Spleen (tissue), 11 donors: ENCODE measurements at regions not wholly inside any gene's neighbourhood (a gene's known extent, or its start where the extent isn't known, plus 50 kb on each side); places are given as distances from the start of the nearest gene placed in this dataset.

Source experiments
- DNase-seq: peaks from one replicate; pipeline ENCODE4 v3.0.0-alpha.2; 2020
- H3K27ac ChIP-seq, 8 donors: fragments of 200-600 bp; sonication (generic) in 7 of 8; 1 replicate in 4 of 8; 2 replicates in 4 of 8; pipeline versions ENCODE4 v1.5.0 to v1.8.0; 2016 to 2021; ENCODE audit warnings: inconsistent platforms in 4 of 8, mild to moderate bottlenecking in 4 of 8, moderate library complexity in 1 of 8
- H3K27me3 ChIP-seq, 7 donors: fragments of 200-600 bp; sonication (generic) in 6 of 7; replicated peaks in 1 of 7; 1 replicate in 4 of 7; 2 replicates in 3 of 7; pipeline versions ENCODE4 v1.5.0 to v1.8.0; 2016 to 2021; ENCODE audit warnings: inconsistent platforms in 3 of 7, mild to moderate bottlenecking in 1 of 7
- H3K36me3 ChIP-seq, 6 donors: fragments of 200-600 bp; sonication (generic) in 5 of 6; 1 replicate in 4 of 6; 2 replicates in 2 of 6; pipeline versions ENCODE4 v1.5.0 to v1.8.0; 2016 to 2021; ENCODE audit warnings: inconsistent platforms in 2 of 6
- H3K4me1 ChIP-seq, 6 donors: fragments of 200-600 bp; sonication (generic) in 5 of 6; 1 replicate in 3 of 6; 2 replicates in 3 of 6; pipeline versions ENCODE4 v1.5.0 to v1.8.0; 2016 to 2021; ENCODE audit warnings: inconsistent platforms in 3 of 6
- H3K4me3 ChIP-seq, 8 donors: fragments of 200-600 bp; sonication (generic) in 7 of 8; 1 replicate in 4 of 8; 2 replicates in 4 of 8; pipeline versions ENCODE4 v1.5.0 to v1.8.0; 2016 to 2021; ENCODE audit warnings: inconsistent platforms in 4 of 8, mild to moderate bottlenecking in 4 of 8, moderate library complexity in 2 of 8
- H3K9me3 ChIP-seq, 8 donors: fragments of 200-600 bp; sonication (generic) in 7 of 8; 1 replicate in 4 of 8; 2 replicates in 4 of 8; pipeline versions ENCODE4 v1.5.0 to v1.8.0; 2016 to 2021; ENCODE audit warnings: inconsistent platforms in 4 of 8
- CTCF ChIP-seq, 11 experiments: fragments of 200-600 bp in 7 of 11; fragments of 450-650 bp in 4 of 11; sonication (generic) in 4 of 11; IDR thresholded peaks in 8 of 11; conservative IDR thresholded peaks in 3 of 11; 1 replicate in 7 of 11; 2 replicates in 4 of 11; pipeline versions ENCODE4 v1.4.0 to v1.8.0; 2016 to 2021; ENCODE audit warnings: antibody characterized with exemption in 11 of 11, inconsistent platforms in 4 of 11, mild to moderate bottlenecking in 1 of 11
- POLR2A ChIP-seq, 3 donors: fragments of 450-650 bp; IDR thresholded peaks; one replicate each; pipeline ENCODE4 v1.5.1; 2017; ENCODE audit warnings: antibody characterized with exemption in 3 of 3, mild to moderate bottlenecking in 1 of 3
- POLR2AphosphoS5 ChIP-seq, 3 donors: sonication (generic); formaldehyde crosslinking; IDR thresholded peaks; one replicate each; pipeline ENCODE4 v1.5.1; 2017; ENCODE audit warnings: antibody characterized with exemption in 3 of 3
- WGBS, 5 donors: extraction: QIAGEN DNeasy Blood & Tissue Kit in 3 of 5; methylation state at CpG; one replicate each; pipeline versions ENCODE4 v1.1.5 to v1.1.7; 2013 to 2018; 5-methylcytosine and 5-hydroxymethylcytosine counted together
- intact Hi-C: fragments of 100-400 bp; cut with DNase I; formaldehyde crosslinking; loops from one replicate; pipeline ENCODE4 v1.15.0; 2023; ENCODE audit warnings: low total_unique reads
- donor health status: healthy with polysubstance abuse.
- donor health status: DM: no; HTN: no; CAD: no; lungs with moderate emphysema.
- donor health status: DM: no; HTN: no; CAD: no.
- donor health status: Bipolar disorder and iron deficiency.
- donor health status: healthy.
- donor health status: DM: no; HTN: no; CAD: no.
- donor health status: DM: yes; HTN: yes; CAD: no.

DNA sequence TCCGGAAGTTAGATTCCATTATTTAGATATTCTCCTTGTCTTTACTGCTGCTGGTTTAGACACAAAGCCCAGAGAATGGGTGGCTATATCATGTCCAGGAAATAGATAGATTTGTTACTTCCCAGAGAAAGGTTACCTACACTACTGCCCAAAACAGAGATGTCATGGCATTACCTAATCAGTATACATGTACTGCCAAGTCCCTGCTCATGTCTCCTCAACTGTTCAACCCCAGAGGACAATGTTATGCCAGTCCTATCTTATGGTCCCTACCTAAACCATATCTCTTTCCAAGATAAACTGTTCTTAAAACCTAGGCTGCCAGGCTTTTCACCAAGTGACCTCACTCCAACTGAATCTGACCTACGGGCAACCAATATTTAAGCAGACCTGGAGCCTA lies 209.5 kb upstream of the AR start:
- TF ChIP-seq CTCF (IDR thresholded peaks at IDR 0.05 in 8 of 11, conservative IDR thresholded peaks at IDR 0.05 in 3 of 11) (no peak), POLR2AphosphoS5 (IDR thresholded peaks at IDR 0.05) (no peak), POLR2A (IDR thresholded peaks at IDR 0.05) (no peak)
- no peak overlapping the region for H3K4me3 ChIP-seq
- H3K9me3 ChIP-seq: no peaks in the 10 kb centered on the region
- no peaks in the 10 kb centered on the region for H3K36me3 ChIP-seq
- H3K27ac ChIP-seq: no peak overlapping the region
- no peak for DNase-seq
- no peaks in the 10 kb centered on the region for H3K4me1 ChIP-seq
- intact Hi-C loops: no loop called here
- H3K27me3 ChIP-seq: no peaks in the 10 kb centered on the region
- WGBS, 5 donors: 82 to 91% (median 90%) methylated on average over 2 of the region's 2 CpGs

- TF ChIP-seq CTCF (IDR thresholded peaks at IDR 0.05 in 8 of 11, conservative IDR thresholded peaks at IDR 0.05 in 3 of 11) (no peak), POLR2AphosphoS5 (IDR thresholded peaks at IDR 0.05) (no peak), POLR2A (IDR thresholded peaks at IDR 0.05) (no peak)
These were observed 205.6 kb upstream of the AR start for GRCh38 chrX:67338262-67338661.

DNA sequence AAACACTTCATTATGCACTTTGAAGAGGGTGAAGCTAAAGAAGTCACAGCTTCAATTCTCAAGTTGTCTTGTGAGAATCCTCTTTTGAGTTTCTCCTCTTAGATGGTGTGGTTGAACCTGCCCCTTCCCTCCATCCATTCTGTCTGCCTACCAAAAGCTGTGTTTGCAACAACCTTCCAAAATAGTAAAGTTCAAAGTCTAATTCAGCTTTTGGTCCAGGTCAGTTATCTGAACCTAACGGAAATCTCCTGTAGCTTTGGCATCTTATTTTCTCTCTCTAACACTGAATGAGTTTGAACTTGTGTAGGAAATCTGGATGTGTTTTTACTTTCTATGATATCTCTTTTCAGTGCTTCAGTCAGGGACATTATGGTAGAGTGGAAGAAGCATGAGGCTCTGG lies 201.7 kb upstream of the AR start:
- Histone ChIP-seq H3K36me3 (no peaks in the 10 kb centered on the region), H3K4me3 (no peak overlapping the region), H3K27ac (no peak overlapping the region), H3K4me1 (no peaks in the 10 kb centered on the region), H3K9me3 (no peaks in the 10 kb centered on the region), H3K27me3 (no peaks in the 10 kb centered on the region)
- DNase-seq: no peak
- 78 to 94% (median 87%) methylated on average over 1 of the region's 1 CpG for WGBS, 5 donors
- no peak for TF ChIP-seq POLR2A (IDR thresholded peaks at IDR 0.05)
- TF ChIP-seq POLR2AphosphoS5 (IDR thresholded peaks at IDR 0.05): no peak
- TF ChIP-seq CTCF (IDR thresholded peaks at IDR 0.05 in 8 of 11, conservative IDR thresholded peaks at IDR 0.05 in 3 of 11): no peak
- intact Hi-C loops: no loop called here

More at GRCh38 chrX:67338262-67338661, 205.6 kb upstream of the AR start:
- H3K27me3 ChIP-seq: no peaks in the 10 kb centered on the region
- DNase-seq: no peak
- no peaks in the 10 kb centered on the region for H3K4me1 ChIP-seq
- H3K9me3 ChIP-seq: no peaks in the 10 kb centered on the region
- H3K27ac ChIP-seq: no peak overlapping the region
- H3K36me3 ChIP-seq: no peaks in the 10 kb centered on the region
- WGBS, 5 donors: 49 to 92% (median 80%) methylated on average over 2 of the region's 2 CpGs
- intact Hi-C loops: no loop called here
- H3K4me3 ChIP-seq: no peak overlapping the region

DNA sequence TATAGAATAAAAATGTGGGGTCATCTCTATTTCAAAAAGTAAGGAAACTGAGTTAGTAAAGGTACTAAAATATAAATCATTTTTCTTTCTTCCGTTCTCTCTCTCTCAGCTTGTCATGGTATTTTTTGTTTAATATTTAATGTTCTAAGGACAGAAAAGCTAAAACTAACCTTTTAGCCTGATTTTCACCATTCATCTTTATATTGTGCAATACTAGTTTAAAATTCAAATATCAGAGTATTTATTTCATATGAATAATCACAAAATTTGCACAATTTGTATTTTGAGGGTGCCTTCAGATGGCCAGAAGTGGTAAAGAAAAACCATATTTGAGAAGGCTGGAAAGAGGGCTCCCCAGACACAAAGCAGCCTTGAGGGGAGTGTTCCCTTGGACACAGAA lies 197.6 kb upstream of the AR start:
- Histone ChIP-seq H3K36me3 (no peaks in the 10 kb centered on the region), H3K9me3 (no peaks in the 10 kb centered on the region), H3K4me1 (no peaks in the 10 kb centered on the region), H3K27me3 (no peaks in the 10 kb centered on the region), H3K27ac (no peak overlapping the region), H3K4me3 (no peak overlapping the region)
- no peak for DNase-seq
- intact Hi-C loops: no loop called here
- no peak for TF ChIP-seq CTCF (IDR thresholded peaks at IDR 0.05 in 8 of 11, conservative IDR thresholded peaks at IDR 0.05 in 3 of 11)
- no peak for TF ChIP-seq POLR2AphosphoS5 (IDR thresholded peaks at IDR 0.05)
- no peak for TF ChIP-seq POLR2A (IDR thresholded peaks at IDR 0.05)
- 76 to 96% (median 88%) methylated on average over 1 of the region's 1 CpG for WGBS, 5 donors
